Liver (tissue), 8 donors: ENCODE measurements at regions not wholly inside any gene's neighbourhood (a gene's known extent, or its start where the extent isn't known, plus 50 kb on each side); places are given as distances from the start of the nearest gene placed in this dataset.

ENCODE experiments used
- DNase-seq: peaks from one replicate; pipeline ENCODE4 v3.0.0-alpha.2; 2017; ENCODE audit warnings: low spot score
- H3K27ac ChIP-seq, 2 donors: one replicate each; pipeline ENCODE4 v1.7.0; 2013; ENCODE audit warnings: inconsistent platforms in 2 of 2, low read length in 2 of 2, control low read depth in 1 of 2, low read depth in 1 of 2, mild to moderate bottlenecking in 1 of 2
- H3K27me3 ChIP-seq, 4 donors: one replicate each; pipeline versions ENCODE4 v1.6.1 to v1.7.0; 2013; ENCODE audit warnings: low read length in 3 of 4, inconsistent platforms in 1 of 4, mild to moderate bottlenecking in 1 of 4, moderate library complexity in 1 of 4; ENCODE audit not compliant: control insufficient read depth in 4 of 4, insufficient read depth in 4 of 4
- H3K36me3 ChIP-seq, 4 donors: one replicate each; pipeline versions ENCODE4 v1.6.1 to v1.7.0; 2013; ENCODE audit warnings: low read length in 3 of 4, mild to moderate bottlenecking in 3 of 4, low read depth in 1 of 4, moderate library complexity in 1 of 4; ENCODE audit not compliant: control insufficient read depth in 4 of 4, insufficient read depth in 3 of 4
- H3K4me1 ChIP-seq, 4 donors: one replicate each; pipeline versions ENCODE4 v1.6.1 to v1.7.0; 2013; ENCODE audit warnings: low read length in 3 of 4, mild to moderate bottlenecking in 3 of 4, moderate library complexity in 1 of 4; ENCODE audit not compliant: control insufficient read depth in 4 of 4, insufficient read depth in 4 of 4
- H3K4me3 ChIP-seq, 3 donors: one replicate each; pipeline versions ENCODE4 v1.6.1 to v1.7.0; 2013; ENCODE audit warnings: low read length in 3 of 3, control low read depth in 1 of 3, low read depth in 1 of 3, mild to moderate bottlenecking in 1 of 3
- H3K9ac ChIP-seq, 2 donors: one replicate each; pipeline ENCODE4 v1.7.0; 2013; ENCODE audit warnings: low read length in 2 of 2, mild to moderate bottlenecking in 2 of 2, moderate library complexity in 2 of 2, control low read depth in 1 of 2, low read depth in 1 of 2
- H3K9me3 ChIP-seq, 4 donors: one replicate each; pipeline versions ENCODE4 v1.6.1 to v1.7.0; 2013; ENCODE audit warnings: low read length in 3 of 4; ENCODE audit not compliant: control insufficient read depth in 4 of 4
- EGR1 ChIP-seq, 2 donors: IDR thresholded peaks; 2 replicates each; pipeline ENCODE4 v1.6.1; 2016 to 2018; ENCODE audit warnings: antibody characterized with exemption in 2 of 2, low read depth in 2 of 2
- FOXA1 ChIP-seq: IDR thresholded peaks from 2 replicates; pipeline ENCODE4 v1.6.1; 2016; ENCODE audit warnings: antibody characterized with exemption
- GABPA ChIP-seq, 2 donors: IDR thresholded peaks in 1 of 2; conservative IDR thresholded peaks in 1 of 2; 2 replicates each; pipeline ENCODE4 v1.6.1; 2016; ENCODE audit warnings: antibody characterized with exemption in 2 of 2, mild to moderate bottlenecking in 1 of 2, moderate library complexity in 1 of 2
- HNF4A ChIP-seq, 2 donors: conservative IDR thresholded peaks; 2 replicates each; pipeline ENCODE4 v1.6.1; 2016; ENCODE audit warnings: antibody characterized with exemption in 2 of 2, mild to moderate bottlenecking in 2 of 2
- HNF4G ChIP-seq: IDR thresholded peaks from 2 replicates; pipeline ENCODE4 v1.6.1; 2016; ENCODE audit warnings: antibody characterized with exemption
- JUND ChIP-seq, 2 donors: IDR thresholded peaks; 2 replicates each; pipeline ENCODE4 v1.6.1; 2016; ENCODE audit warnings: antibody characterized with exemption in 2 of 2
- NR2F2 ChIP-seq: IDR thresholded peaks from 2 replicates; pipeline ENCODE4 v1.6.1; 2016; ENCODE audit warnings: antibody characterized with exemption
- RAD21 ChIP-seq, 2 donors: IDR thresholded peaks; 2 replicates each; pipeline ENCODE4 v1.6.1; 2016; ENCODE audit warnings: antibody characterized with exemption in 2 of 2, mild to moderate bottlenecking in 2 of 2
- RXRA ChIP-seq, 2 donors: IDR thresholded peaks; 2 replicates each; pipeline ENCODE4 v1.6.1; 2017 to 2018; ENCODE audit warnings: antibody characterized with exemption in 2 of 2, mild to moderate bottlenecking in 1 of 2
- SP1 ChIP-seq: IDR thresholded peaks from 2 replicates; pipeline ENCODE4 v1.6.1; 2018; ENCODE audit warnings: antibody characterized with exemption, mild to moderate bottlenecking
- TAF1 ChIP-seq: conservative IDR thresholded peaks from 2 replicates; pipeline ENCODE4 v1.6.1; 2016; ENCODE audit warnings: antibody characterized with exemption, mild to moderate bottlenecking
- YY1 ChIP-seq: IDR thresholded peaks from 2 replicates; pipeline ENCODE4 v1.6.1; 2016; ENCODE audit warnings: antibody characterized with exemption, mild to moderate bottlenecking
- WGBS: extraction: QIAGEN DNeasy Blood & Tissue Kit; methylation state at CpG from one replicate; pipeline ENCODE4 v1.1.7; 2013; 5-methylcytosine and 5-hydroxymethylcytosine counted together
- TF ChIP-seq, protein P1 (sequence below): IDR thresholded peaks from 2 replicates; pipeline ENCODE4 v1.6.1; 2016; ENCODE audit warnings: antibody characterized with exemption
- TF ChIP-seq, protein P2 (sequence below): IDR thresholded peaks from 2 replicates; pipeline ENCODE4 v1.6.1; 2016; ENCODE audit warnings: antibody characterized with exemption
- TF ChIP-seq, protein P3 (sequence below): IDR thresholded peaks from 2 replicates; pipeline ENCODE4 v1.6.1; 2016; ENCODE audit warnings: antibody characterized with exemption, mild to moderate bottlenecking
- TF ChIP-seq, protein P4 (sequence below): IDR thresholded peaks from 2 replicates; pipeline ENCODE4 v1.6.1; 2016; ENCODE audit warnings: antibody characterized with exemption
- TF ChIP-seq, protein P5 (sequence below): fragments of 150-350 bp; IDR thresholded peaks from 2 replicates; pipeline ENCODE4 v1.5.1; 2017; ENCODE audit warnings: improper control_type of control experiment, low read depth, low read length; ENCODE audit not compliant: missing input control
- donor health status: healthy.
- donor health status: healthy.
- donor health status: healthy.
- donor health status: healthy.
- donor health status: healthy.

DNA sequence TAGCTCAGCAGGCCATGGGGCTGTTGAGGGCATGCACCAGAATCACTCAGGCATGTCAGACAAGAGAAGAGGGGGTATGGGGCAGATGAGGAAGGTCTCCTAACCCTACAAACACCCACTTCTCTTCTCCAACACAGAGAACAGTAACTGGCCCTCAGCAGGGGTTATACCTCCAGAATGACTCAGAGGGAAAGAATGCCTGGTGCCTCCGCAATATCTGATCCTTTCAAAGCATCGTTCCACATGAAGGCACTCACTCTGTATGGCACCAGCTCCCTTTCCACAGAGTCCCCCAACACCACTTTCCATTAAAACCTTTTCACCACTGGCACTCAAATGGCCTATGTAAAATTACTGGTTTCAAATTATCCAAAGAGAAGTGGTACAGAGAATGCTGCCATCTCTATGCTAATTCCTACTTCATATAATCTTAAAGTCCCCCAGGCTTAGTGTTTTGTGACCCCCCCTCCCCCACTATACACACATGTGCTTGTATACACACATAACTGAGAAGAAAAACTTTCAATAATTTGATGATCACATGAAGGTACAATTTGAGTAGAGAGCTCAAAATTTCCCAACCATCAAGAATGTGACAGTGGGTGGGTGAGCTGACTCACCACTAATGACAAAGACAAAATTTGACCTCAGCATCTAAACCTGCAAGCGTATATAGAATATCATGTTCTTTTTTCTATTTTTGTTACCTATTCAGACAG is 91.5 kb downstream of the SIPA1L2 start:
- Histone ChIP-seq H3K4me1 (no peaks in the 10 kb centered on the region), H3K9ac (no peak overlapping the region), H3K27me3 (no peaks in the 10 kb centered on the region), H3K9me3 (no peaks in the 10 kb centered on the region), H3K27ac (no peak overlapping the region), H3K36me3 (no peaks in the 10 kb centered on the region), H3K4me3 (no peak overlapping the region)
- TF ChIP-seq TAF1 = no peak
- no peak for TF ChIP-seq GABPA (IDR thresholded peaks at IDR 0.05 in 1 of 2, conservative IDR thresholded peaks at IDR 0.05 in 1 of 2)
- no peak for TF ChIP-seq NR2F2
- TF ChIP-seq YY1 = no peak
- TF ChIP-seq SP1 = no peak
- TF ChIP-seq HNF4G = no peak
- TF ChIP-seq, protein P1, sequence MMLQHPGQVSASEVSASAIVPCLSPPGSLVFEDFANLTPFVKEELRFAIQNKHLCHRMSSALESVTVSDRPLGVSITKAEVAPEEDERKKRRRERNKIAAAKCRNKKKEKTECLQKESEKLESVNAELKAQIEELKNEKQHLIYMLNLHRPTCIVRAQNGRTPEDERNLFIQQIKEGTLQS = no peak
- TF ChIP-seq HNF4A (conservative IDR thresholded peaks at IDR 0.05) = no peak
- TF ChIP-seq FOXA1 = no peak
- TF ChIP-seq, protein P2, sequence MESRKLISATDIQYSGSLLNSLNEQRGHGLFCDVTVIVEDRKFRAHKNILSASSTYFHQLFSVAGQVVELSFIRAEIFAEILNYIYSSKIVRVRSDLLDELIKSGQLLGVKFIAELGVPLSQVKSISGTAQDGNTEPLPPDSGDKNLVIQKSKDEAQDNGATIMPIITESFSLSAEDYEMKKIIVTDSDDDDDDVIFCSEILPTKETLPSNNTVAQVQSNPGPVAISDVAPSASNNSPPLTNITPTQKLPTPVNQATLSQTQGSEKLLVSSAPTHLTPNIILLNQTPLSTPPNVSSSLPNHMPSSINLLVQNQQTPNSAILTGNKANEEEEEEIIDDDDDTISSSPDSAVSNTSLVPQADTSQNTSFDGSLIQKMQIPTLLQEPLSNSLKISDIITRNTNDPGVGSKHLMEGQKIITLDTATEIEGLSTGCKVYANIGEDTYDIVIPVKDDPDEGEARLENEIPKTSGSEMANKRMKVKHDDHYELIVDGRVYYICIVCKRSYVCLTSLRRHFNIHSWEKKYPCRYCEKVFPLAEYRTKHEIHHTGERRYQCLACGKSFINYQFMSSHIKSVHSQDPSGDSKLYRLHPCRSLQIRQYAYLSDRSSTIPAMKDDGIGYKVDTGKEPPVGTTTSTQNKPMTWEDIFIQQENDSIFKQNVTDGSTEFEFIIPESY = no peak
- TF ChIP-seq, protein P3, sequence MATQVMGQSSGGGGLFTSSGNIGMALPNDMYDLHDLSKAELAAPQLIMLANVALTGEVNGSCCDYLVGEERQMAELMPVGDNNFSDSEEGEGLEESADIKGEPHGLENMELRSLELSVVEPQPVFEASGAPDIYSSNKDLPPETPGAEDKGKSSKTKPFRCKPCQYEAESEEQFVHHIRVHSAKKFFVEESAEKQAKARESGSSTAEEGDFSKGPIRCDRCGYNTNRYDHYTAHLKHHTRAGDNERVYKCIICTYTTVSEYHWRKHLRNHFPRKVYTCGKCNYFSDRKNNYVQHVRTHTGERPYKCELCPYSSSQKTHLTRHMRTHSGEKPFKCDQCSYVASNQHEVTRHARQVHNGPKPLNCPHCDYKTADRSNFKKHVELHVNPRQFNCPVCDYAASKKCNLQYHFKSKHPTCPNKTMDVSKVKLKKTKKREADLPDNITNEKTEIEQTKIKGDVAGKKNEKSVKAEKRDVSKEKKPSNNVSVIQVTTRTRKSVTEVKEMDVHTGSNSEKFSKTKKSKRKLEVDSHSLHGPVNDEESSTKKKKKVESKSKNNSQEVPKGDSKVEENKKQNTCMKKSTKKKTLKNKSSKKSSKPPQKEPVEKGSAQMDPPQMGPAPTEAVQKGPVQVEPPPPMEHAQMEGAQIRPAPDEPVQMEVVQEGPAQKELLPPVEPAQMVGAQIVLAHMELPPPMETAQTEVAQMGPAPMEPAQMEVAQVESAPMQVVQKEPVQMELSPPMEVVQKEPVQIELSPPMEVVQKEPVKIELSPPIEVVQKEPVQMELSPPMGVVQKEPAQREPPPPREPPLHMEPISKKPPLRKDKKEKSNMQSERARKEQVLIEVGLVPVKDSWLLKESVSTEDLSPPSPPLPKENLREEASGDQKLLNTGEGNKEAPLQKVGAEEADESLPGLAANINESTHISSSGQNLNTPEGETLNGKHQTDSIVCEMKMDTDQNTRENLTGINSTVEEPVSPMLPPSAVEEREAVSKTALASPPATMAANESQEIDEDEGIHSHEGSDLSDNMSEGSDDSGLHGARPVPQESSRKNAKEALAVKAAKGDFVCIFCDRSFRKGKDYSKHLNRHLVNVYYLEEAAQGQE = no peak
- no peak for TF ChIP-seq RXRA (IDR thresholded peaks at IDR 0.05)
- no peak for TF ChIP-seq JUND (IDR thresholded peaks at IDR 0.05)
- no peak for TF ChIP-seq RAD21 (IDR thresholded peaks at IDR 0.05)
- TF ChIP-seq, protein P4, sequence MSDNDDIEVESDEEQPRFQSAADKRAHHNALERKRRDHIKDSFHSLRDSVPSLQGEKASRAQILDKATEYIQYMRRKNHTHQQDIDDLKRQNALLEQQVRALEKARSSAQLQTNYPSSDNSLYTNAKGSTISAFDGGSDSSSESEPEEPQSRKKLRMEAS = no peak
- TF ChIP-seq EGR1 (IDR thresholded peaks at IDR 0.05; ENCODE audit: low read depth in 2 of 2) = no peak
- TF ChIP-seq, protein P5, sequence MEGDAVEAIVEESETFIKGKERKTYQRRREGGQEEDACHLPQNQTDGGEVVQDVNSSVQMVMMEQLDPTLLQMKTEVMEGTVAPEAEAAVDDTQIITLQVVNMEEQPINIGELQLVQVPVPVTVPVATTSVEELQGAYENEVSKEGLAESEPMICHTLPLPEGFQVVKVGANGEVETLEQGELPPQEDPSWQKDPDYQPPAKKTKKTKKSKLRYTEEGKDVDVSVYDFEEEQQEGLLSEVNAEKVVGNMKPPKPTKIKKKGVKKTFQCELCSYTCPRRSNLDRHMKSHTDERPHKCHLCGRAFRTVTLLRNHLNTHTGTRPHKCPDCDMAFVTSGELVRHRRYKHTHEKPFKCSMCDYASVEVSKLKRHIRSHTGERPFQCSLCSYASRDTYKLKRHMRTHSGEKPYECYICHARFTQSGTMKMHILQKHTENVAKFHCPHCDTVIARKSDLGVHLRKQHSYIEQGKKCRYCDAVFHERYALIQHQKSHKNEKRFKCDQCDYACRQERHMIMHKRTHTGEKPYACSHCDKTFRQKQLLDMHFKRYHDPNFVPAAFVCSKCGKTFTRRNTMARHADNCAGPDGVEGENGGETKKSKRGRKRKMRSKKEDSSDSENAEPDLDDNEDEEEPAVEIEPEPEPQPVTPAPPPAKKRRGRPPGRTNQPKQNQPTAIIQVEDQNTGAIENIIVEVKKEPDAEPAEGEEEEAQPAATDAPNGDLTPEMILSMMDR = no peak
- no peak for DNase-seq
- WGBS = 86% methylated on average over 3 of the region's 3 CpGs
